SJSA1 (cell line): ENCODE measurements at regions not wholly inside any gene's neighbourhood (a gene's known extent, or its start where the extent isn't known, plus 50 kb on each side); places are given as distances from the start of the nearest gene placed in this dataset.

Experiments
- DNase-seq, 2 experiments: peaks; one replicate each; pipeline ENCODE4 v3.0.0-alpha.2; 2015 to 2020; ENCODE audit warnings: low spot score in 2 of 2, low read depth in 1 of 2
- H3K27ac ChIP-seq: fragments of 250-450 bp; sonication (Bioruptor Pico); 2 replicates; pipeline ENCODE4 v1.5.1; 2020; ENCODE audit warnings: mild to moderate bottlenecking, moderate library complexity
- H3K27me3 ChIP-seq: fragments of 250-450 bp; sonication (Bioruptor Pico); replicated peaks from 2 replicates; pipeline ENCODE4 v1.5.1; 2020; ENCODE audit warnings: mild to moderate bottlenecking, moderate library complexity
- H3K36me3 ChIP-seq: fragments of 250-450 bp; sonication (Bioruptor Pico); 2 replicates; pipeline ENCODE4 v1.5.1; 2020; ENCODE audit warnings: mild to moderate bottlenecking
- H3K4me1 ChIP-seq: fragments of 250-450 bp; sonication (Bioruptor Pico); replicated peaks from 2 replicates; pipeline ENCODE4 v1.6.1; 2021; ENCODE audit warnings: mild to moderate bottlenecking
- H3K4me3 ChIP-seq: fragments of 250-450 bp; sonication (Bioruptor Pico); 2 replicates; pipeline ENCODE4 v1.5.1; 2020; ENCODE audit warnings: mild to moderate bottlenecking
- H3K9me3 ChIP-seq: fragments of 250-450 bp; sonication (Bioruptor Pico); replicated peaks from 2 replicates; pipeline ENCODE4 v1.5.1; 2020; ENCODE audit warnings: mild to moderate bottlenecking

DNA sequence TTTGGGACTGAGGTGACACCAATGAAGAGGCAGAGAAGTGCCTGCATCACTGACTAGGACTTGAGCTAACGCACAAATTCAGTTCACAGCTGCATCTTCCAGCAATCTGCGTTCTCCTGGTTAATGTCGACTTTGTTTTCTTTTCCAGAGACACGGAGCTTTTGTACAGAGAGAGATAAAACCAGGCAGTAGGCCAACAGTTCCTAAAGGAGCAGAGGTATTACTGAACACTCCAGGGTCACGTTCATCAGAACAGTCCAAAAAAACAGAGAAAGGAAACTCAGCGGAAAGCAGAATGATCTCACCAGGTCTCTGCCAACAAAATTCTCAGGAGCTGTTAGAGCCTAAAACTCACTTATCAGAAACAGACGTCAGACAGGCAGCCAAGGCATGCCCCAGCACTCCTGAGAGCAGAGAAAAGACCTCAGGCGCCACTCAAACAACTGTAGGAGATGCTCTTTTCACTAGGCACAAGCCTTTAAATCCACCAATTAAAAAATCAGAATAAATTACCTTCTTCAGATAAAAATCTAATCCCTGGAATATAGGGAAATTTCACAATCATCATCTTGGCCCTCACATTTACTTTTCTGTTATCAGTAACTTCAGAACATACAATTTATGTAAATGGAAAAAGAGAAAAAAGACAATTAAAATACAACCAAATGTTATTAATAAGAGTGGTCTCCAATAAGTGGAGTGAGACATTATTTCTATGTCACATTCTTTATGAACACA is 95.9 kb upstream of the SPTBN1 start:
- H3K27ac ChIP-seq = no peak overlapping the region

DNA sequence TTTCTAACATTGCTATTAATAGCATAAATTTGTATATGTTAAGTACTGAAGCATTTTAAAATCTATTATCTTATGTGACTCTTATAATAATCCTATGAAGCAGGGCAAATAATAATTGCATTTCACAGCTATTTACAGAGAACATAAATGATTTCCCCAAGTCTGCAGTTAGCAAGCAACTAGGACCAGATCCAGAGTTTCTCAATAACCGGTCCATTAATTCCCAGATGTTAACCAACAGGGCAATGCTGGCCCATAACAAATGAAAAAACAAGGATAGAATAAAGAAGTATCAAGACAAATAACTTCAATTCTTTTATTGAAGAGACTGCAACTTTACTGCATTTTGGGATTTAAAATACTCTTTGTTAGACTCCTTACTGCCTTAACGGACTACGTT is 91.7 kb upstream of the SPTBN1 start:
- Histone ChIP-seq H3K9me3 (no peaks in the 10 kb centered on the region), H3K4me3 (no peak overlapping the region), H3K27ac (no peak overlapping the region), H3K4me1 (no peaks in the 10 kb centered on the region), H3K27me3 (no peaks in the 10 kb centered on the region), H3K36me3 (no peaks in the 10 kb centered on the region)
- no peak for DNase-seq

More for the DNA sequence above, 95.9 kb upstream of the SPTBN1 start:
- no peak overlapping the region for H3K4me3 ChIP-seq
- DNase-seq = no peak
- no peaks in the 10 kb centered on the region for H3K36me3 ChIP-seq
- no peaks in the 10 kb centered on the region for H3K27me3 ChIP-seq
- no peaks in the 10 kb centered on the region for H3K9me3 ChIP-seq
- H3K4me1 ChIP-seq = no peaks in the 10 kb centered on the region

DNA sequence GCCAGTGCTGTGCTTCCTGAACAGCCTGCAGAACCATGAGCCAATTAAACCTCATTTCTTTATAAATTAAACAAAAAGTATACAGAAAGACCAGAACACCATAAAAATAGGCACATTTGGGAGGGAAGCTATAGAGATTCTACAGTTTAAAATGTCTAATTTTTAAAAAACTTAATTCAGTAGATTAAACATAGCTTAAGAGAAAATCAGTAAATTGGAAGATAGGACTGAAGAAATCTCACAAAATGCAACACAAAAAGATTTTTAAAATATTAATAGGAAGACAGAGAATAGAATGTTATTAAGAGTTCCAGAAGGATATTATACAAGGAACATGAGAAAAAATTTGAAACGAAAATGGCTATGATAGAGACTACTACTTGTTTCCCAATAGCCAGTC is 90.5 kb upstream of the SPTBN1 start:
- Histone ChIP-seq H3K27me3 (no peaks in the 10 kb centered on the region), H3K4me3 (no peak overlapping the region), H3K4me1 (no peaks in the 10 kb centered on the region), H3K36me3 (no peaks in the 10 kb centered on the region), H3K27ac (no peak overlapping the region), H3K9me3 (no peaks in the 10 kb centered on the region)
- no peak for DNase-seq

DNA sequence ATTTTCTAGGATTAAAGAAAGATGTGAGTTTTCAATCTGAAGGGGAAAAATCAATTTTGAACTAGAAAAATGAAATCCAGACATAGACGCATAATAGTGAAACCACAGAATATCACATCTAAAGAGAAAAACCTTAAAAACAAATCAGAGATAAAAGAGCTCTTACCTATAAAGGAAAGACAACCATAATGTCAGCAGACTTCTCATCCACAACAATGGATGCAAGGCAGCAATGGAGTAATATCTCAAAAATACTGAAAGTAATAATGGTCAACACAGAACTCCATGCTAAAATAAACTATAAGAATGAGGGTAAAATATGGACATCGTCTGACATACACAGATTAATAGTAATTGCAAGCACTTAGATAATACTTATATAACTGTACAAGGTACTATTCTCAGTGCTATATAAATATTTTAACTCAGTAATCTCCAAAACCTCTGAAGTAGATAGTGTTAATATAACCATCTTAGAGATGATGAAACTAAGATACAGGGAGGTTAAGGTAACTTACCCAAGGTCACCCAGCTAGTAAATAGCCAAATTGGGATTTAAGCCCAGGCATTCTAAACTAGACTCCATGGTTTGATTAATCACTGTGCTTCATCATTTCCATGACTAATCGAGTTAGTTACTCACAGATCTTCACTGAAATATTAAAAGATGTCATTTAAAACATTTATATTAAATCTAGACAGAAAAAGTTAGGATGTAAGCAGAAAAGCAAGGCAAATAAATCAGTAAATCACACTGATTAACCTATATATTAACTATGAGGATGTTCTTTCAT is 89.4 kb upstream of the SPTBN1 start:
- Histone ChIP-seq H3K27ac (no peak overlapping the region), H3K4me3 (no peak overlapping the region), H3K27me3 (no peaks in the 10 kb centered on the region), H3K4me1 (peaks cover 6% of the 10 kb centered on the region; the same call in 1 of the 2 replicates), H3K9me3 (no peaks in the 10 kb centered on the region), H3K36me3 (no peaks in the 10 kb centered on the region)
- no peak for DNase-seq

DNA sequence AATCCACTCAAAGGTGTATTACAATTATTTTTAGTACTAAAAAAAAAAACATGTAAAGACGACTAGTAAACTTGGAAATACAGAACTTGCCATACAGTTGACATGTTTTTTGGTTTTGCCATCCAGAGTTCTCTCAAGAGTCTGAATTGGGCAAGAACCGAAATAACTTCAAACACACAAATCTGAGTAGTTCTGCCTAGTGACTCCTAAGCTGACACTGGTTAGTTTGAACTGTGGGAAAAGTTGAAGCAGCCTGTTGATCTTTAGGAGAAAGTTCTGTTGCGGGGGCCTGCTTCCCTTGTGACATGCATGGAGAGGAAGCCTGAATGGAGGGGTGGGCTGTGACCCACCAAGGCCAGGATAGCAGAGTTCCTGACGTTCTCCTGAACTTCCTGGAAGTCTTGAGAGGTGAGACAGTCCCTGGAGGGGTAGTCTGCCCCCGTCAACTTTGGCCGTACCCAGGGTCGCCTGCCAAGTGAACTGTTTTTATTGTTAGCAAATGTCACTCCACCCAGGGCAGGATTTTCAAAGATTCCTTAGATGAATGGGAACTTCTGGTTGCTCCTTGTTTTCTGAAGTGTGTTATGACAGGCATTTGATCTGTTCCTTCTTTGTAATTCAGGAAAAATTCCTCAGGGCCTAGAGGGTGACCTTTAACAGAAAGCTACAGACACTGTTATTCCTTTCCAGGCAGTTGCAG is 85.6 kb upstream of the SPTBN1 start:
- no peak overlapping the region for H3K27ac ChIP-seq
- H3K4me1 ChIP-seq = peaks cover 6% of the 10 kb centered on the region; the same call in 1 of the 2 replicates
- H3K4me3 ChIP-seq = no peak overlapping the region
- DNase-seq = no peak
- no peaks in the 10 kb centered on the region for H3K9me3 ChIP-seq
- H3K27me3 ChIP-seq = no peaks in the 10 kb centered on the region
- no peaks in the 10 kb centered on the region for H3K36me3 ChIP-seq

DNA sequence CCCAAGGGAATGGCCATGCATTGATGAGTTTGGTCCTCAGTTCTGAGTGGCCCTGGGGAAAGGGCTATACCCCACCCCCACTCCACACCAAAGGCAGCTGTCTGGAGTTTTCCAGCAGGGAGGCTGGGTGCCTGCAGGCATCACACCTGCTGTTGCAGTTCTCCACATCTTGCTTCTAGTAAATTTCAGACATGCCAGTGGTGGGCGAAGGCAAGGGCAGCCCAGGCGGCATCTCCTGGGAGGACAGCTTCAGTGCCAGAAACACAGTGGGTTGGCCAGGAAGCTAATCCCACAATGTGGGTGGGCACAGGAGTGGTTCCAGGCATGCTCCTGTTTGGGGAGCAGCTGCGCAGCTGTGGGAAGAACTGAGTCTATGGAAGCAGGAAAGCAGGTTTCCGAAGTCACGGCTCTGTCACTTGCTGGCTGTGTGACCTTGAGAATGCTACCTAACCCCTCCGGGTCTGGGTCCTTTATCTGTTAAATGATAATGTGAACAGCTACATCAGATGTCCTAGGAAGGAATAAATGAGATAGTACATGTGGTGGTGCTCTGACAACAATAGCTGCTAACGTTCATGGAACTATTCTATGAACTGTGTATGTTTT is 84.6 kb upstream of the SPTBN1 start:
- no peak overlapping the region for H3K27ac ChIP-seq
- H3K36me3 ChIP-seq = no peaks in the 10 kb centered on the region
- DNase-seq = no peak
- peaks cover 6% of the 10 kb centered on the region; the same call in 1 of the 2 replicates for H3K4me1 ChIP-seq
- no peaks in the 10 kb centered on the region for H3K9me3 ChIP-seq
- H3K27me3 ChIP-seq = no peaks in the 10 kb centered on the region
- H3K4me3 ChIP-seq = no peak overlapping the region

DNA sequence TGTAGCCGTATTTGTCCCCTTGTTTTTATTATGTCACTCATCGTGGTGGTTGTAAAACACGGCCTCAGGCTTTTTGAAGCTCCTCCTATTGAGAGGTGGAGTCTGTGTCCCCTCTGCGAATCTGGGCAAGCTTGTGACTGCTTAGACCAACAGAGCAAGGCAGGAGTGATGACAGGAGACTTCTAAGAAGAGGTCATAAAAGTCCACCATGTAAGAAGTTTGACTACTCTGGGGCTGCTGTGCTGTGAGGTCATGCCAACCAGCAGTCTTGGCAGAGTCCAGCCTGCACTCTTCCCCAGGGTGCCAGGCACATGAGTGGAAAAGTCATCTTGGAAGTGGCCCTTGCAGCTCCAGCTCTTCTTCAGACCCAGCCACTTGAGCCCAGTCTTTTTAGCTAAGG is 83.8 kb upstream of the SPTBN1 start:
- no peak overlapping the region for H3K27ac ChIP-seq
- no peaks in the 10 kb centered on the region for H3K27me3 ChIP-seq
- peaks cover 6% of the 10 kb centered on the region; the same call in 1 of the 2 replicates for H3K4me1 ChIP-seq
- DNase-seq = no peak
- no peak overlapping the region for H3K4me3 ChIP-seq
- no peaks in the 10 kb centered on the region for H3K36me3 ChIP-seq
- H3K9me3 ChIP-seq = no peaks in the 10 kb centered on the region

DNA sequence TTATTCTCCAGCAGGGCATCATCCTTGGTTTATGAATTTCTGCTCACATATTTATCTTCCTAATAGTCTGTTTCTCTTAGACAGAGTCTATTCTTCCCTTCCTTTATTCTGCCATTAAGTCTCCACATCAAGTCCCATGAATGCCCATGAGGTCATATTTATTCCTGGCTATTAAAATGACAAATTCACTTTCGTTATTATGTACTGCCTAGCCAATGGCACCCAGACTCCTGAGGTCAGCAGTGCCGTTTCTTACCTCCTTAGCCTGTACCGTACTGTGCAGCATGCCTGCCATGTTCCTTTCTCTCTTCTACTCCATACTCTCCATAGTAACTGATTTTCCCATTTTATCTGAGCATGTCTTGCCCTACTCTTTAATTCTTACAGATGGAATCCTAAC is 82.3 kb upstream of the SPTBN1 start:
- Histone ChIP-seq H3K27me3 (no peaks in the 10 kb centered on the region), H3K4me1 (peaks cover 6% of the 10 kb centered on the region; the same call in 1 of the 2 replicates), H3K4me3 (no peak overlapping the region), H3K27ac (no peak overlapping the region), H3K36me3 (no peaks in the 10 kb centered on the region), H3K9me3 (no peaks in the 10 kb centered on the region)
- DNase-seq = no peak

DNA sequence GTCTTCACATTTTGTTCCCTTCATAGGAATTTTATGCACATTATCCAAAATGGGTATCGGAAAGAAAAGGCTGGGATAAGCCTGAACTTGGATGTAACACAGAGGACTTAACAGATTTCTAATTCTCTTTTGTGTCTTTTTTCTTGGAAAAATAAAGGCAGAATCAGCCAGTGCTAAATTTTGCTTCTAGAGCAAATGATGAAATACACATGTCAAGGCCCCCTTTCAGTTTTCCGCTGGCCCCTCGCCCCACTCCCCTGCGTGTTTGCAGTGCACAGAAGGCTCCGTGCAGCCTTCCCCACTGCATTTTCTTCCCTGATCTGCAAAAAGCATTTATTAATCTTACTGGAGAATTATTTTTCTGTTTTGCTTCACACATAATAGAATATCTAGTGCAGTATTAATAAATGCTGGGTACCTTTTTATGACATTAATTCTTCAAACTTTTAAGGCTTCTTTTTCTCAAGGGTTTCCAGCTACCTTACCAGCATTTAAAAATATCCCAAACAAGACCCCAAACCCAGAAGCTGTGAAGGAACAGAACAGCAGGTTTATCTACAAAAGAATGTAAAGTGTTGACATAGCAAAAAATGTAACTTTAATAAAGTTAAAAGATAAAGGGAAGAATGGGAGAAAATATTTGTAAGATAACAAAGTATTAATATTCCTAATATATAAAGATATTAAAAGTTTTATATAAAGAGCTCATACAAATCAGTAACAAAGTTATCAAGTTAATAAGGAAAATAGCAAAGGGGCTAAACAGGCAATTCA is 81.3 kb upstream of the SPTBN1 start:
- Histone ChIP-seq H3K4me3 (no peak overlapping the region), H3K27me3 (no peaks in the 10 kb centered on the region), H3K27ac (no peak overlapping the region), H3K9me3 (no peaks in the 10 kb centered on the region), H3K36me3 (no peaks in the 10 kb centered on the region), H3K4me1 (peaks cover 6% of the 10 kb centered on the region; the same call in 1 of the 2 replicates)
- DNase-seq = no peak

DNA sequence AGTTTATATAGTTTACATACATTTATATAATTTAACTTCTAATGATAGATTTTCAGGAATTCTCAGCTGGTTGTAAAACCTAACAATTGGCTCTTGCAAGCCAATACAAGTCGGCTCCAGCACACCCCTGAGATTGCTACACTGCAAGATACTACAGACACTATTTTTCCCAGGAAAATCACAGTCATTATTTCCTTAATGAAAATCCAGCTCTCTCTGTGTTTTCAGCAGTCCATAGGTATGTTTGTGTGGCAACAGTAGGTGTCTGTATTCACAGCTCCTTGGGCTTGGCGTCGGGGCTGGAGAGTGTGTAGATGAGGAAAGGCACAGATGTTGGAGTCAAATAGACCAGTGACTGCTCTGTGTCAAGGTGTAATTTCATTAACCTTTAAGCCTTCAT is 78.7 kb upstream of the SPTBN1 start:
- no peak for DNase-seq
- Histone ChIP-seq H3K9me3 (no peaks in the 10 kb centered on the region), H3K27me3 (no peaks in the 10 kb centered on the region), H3K36me3 (no peaks in the 10 kb centered on the region), H3K4me1 (no peaks in the 10 kb centered on the region), H3K27ac (no peak overlapping the region), H3K4me3 (no peak overlapping the region)

DNA sequence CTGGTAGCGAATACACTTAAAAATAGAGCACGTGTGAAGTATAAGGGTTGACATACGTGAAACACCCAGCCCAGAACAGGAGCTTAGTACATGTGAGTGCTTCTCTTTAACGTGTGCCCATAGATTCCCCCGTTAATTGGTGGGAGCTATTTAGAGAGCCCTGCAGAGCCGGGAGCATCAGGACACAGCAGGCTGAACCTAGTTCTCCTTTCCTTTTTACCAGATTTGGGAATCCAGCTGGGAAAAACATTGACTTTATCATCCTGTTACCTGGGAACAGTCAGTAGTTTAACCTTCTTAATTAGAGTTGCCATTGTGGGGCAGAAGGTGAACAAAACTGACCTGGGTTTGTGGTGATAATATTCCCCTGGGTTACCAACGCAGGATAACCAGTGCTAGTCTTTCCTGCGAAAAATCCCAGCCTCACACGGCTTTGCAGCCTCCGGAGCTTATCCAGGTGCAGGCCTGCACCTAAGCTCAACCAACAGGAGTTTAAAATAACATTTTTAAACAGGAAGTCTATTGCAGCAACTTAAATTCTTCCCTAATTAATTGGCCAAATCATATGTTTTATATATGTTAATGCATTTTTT is 78.1 kb upstream of the SPTBN1 start:
- no peaks in the 10 kb centered on the region for H3K9me3 ChIP-seq
- H3K4me1 ChIP-seq = no peaks in the 10 kb centered on the region
- no peak for DNase-seq

DNA sequence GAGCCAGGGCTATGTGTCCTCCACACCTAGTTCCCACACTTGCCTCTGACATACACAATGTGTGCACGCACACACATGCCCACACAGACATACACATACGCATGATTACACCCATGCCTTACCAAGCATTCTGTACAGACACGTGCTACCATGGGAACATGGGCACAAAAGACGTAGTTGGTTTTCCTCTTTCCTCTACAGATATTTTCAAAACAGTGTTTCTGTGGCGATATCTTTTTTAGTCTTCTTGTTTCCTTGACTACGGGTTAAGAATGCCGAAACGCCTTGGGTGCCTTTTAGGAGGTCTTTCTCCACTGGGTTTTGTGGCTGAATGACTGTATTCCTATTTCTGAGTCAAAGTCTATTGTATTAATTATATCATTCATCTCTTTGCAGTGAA is 75.5 kb upstream of the SPTBN1 start:
- Histone ChIP-seq H3K36me3 (no peaks in the 10 kb centered on the region), H3K4me1 (no peaks in the 10 kb centered on the region), H3K9me3 (no peaks in the 10 kb centered on the region), H3K27ac (no peak overlapping the region), H3K4me3 (no peak overlapping the region), H3K27me3 (no peaks in the 10 kb centered on the region)
- DNase-seq = no peak

More for the DNA sequence above, 78.1 kb upstream of the SPTBN1 start:
- H3K4me3 ChIP-seq = no peak overlapping the region
- no peak overlapping the region for H3K27ac ChIP-seq
- H3K36me3 ChIP-seq = no peaks in the 10 kb centered on the region
- no peaks in the 10 kb centered on the region for H3K27me3 ChIP-seq

DNA sequence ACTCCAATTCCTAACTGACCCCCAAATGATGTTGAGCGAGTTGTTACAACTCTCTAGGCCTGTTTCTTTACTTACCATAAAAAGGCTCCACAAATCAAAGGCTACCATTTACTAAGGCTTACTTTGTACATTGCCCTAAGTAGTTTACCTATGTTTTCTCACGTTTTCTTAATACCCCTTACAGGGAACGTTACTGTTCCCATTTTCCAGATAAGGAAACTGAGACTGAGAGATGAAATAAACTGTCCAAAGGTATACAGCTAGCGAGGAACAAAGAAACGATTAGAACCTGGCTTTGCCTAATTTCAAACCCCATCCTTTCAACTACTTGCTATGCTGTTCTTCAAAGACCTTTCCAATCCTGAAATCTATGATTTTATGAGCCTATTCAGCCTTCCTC is 74.8 kb upstream of the SPTBN1 start:
- no peak for DNase-seq

More for the DNA sequence above, 74.8 kb upstream of the SPTBN1 start:
- H3K27me3 ChIP-seq = no peaks in the 10 kb centered on the region
- H3K27ac ChIP-seq = no peak overlapping the region
- H3K4me3 ChIP-seq = no peak overlapping the region
- no peaks in the 10 kb centered on the region for H3K9me3 ChIP-seq
- H3K36me3 ChIP-seq = no peaks in the 10 kb centered on the region
- no peaks in the 10 kb centered on the region for H3K4me1 ChIP-seq
